ENCODE measurements at regions not wholly inside any gene's neighbourhood (a gene's known extent, or its start where the extent isn't known, plus 50 kb on each side); places are given as distances from the start of the nearest gene placed in this dataset.

GRCh38 chr10:36629476-36629875, 495.9 kb upstream of the ANKRD30A start:
- H3K36me3 ChIP-seq (ENCODE audit: control insufficient read depth in 1 of 2, insufficient read depth in 2 of 2, low read length in 2 of 2), result no peaks in the 10 kb centered on the region
- no peak overlapping the region for H3K27ac ChIP-seq (ENCODE audit: low read length)
- no peaks in the 10 kb centered on the region for H3K4me1 ChIP-seq (ENCODE audit: control insufficient read depth in 1 of 2, insufficient read depth in 2 of 2, low read length in 2 of 2)
- no peak overlapping the region for H3K4me3 ChIP-seq (ENCODE audit: low read depth in 1 of 2, low read length in 2 of 2)
- H3K9me3 ChIP-seq (ENCODE audit: control insufficient read depth in 1 of 2, low read length in 2 of 2), result no peaks in the 10 kb centered on the region
- no peaks in the 10 kb centered on the region for H3K27me3 ChIP-seq (ENCODE audit: low read depth, low read length)

- H3K4me1 ChIP-seq (ENCODE audit: control insufficient read depth in 1 of 2, insufficient read depth in 2 of 2, low read length in 2 of 2), result no peaks in the 10 kb centered on the region
- H3K27ac ChIP-seq (ENCODE audit: low read length), result no peak overlapping the region
- no peaks in the 10 kb centered on the region for H3K9me3 ChIP-seq (ENCODE audit: control insufficient read depth in 1 of 2, low read length in 2 of 2)
- H3K36me3 ChIP-seq (ENCODE audit: control insufficient read depth in 1 of 2, insufficient read depth in 2 of 2, low read length in 2 of 2), result no peaks in the 10 kb centered on the region
- H3K4me3 ChIP-seq (ENCODE audit: low read depth in 1 of 2, low read length in 2 of 2), result no peak overlapping the region
- no peaks in the 10 kb centered on the region for H3K27me3 ChIP-seq (ENCODE audit: low read depth, low read length)
Measured at GRCh38 chr10:36624551-36625100, 500.8 kb upstream of the ANKRD30A start.

- Histone ChIP-seq H3K9me3 (ENCODE audit: control insufficient read depth in 1 of 2, low read length in 2 of 2) (no peaks in the 10 kb centered on the region), H3K4me1 (ENCODE audit: control insufficient read depth in 1 of 2, insufficient read depth in 2 of 2, low read length in 2 of 2) (no peaks in the 10 kb centered on the region), H3K4me3 (ENCODE audit: low read depth in 1 of 2, low read length in 2 of 2) (no peak overlapping the region), H3K27me3 (ENCODE audit: low read depth, low read length) (no peaks in the 10 kb centered on the region), H3K27ac (ENCODE audit: low read length) (no peak overlapping the region), H3K36me3 (ENCODE audit: control insufficient read depth in 1 of 2, insufficient read depth in 2 of 2, low read length in 2 of 2) (no peaks in the 10 kb centered on the region)
Measured at GRCh38 chr10:36621346-36621745, 504.1 kb upstream of the ANKRD30A start.

GRCh38 chr10:36612436-36612835, 513.0 kb upstream of the ANKRD30A start:
- no peaks in the 10 kb centered on the region for H3K27me3 ChIP-seq (ENCODE audit: low read depth, low read length)
- no peak overlapping the region for H3K4me3 ChIP-seq (ENCODE audit: low read depth in 1 of 2, low read length in 2 of 2)
- no peaks in the 10 kb centered on the region for H3K4me1 ChIP-seq (ENCODE audit: control insufficient read depth in 1 of 2, insufficient read depth in 2 of 2, low read length in 2 of 2)
- no peaks in the 10 kb centered on the region for H3K36me3 ChIP-seq (ENCODE audit: control insufficient read depth in 1 of 2, insufficient read depth in 2 of 2, low read length in 2 of 2)
- no peaks in the 10 kb centered on the region for H3K9me3 ChIP-seq (ENCODE audit: control insufficient read depth in 1 of 2, low read length in 2 of 2)
- no peak overlapping the region for H3K27ac ChIP-seq (ENCODE audit: low read length)

GRCh38 chr10:36608866-36609265, 516.5 kb upstream of the ANKRD30A start:
- H3K9me3 ChIP-seq (ENCODE audit: control insufficient read depth in 1 of 2, low read length in 2 of 2), result no peaks in the 10 kb centered on the region
- H3K36me3 ChIP-seq (ENCODE audit: control insufficient read depth in 1 of 2, insufficient read depth in 2 of 2, low read length in 2 of 2), result no peaks in the 10 kb centered on the region
- H3K4me3 ChIP-seq (ENCODE audit: low read depth in 1 of 2, low read length in 2 of 2), result no peak overlapping the region
- H3K4me1 ChIP-seq (ENCODE audit: control insufficient read depth in 1 of 2, insufficient read depth in 2 of 2, low read length in 2 of 2), result no peaks in the 10 kb centered on the region
- no peaks in the 10 kb centered on the region for H3K27me3 ChIP-seq (ENCODE audit: low read depth, low read length)
- no peak overlapping the region for H3K27ac ChIP-seq (ENCODE audit: low read length)

GRCh38 chr10:36608251-36608650, 517.1 kb upstream of the ANKRD30A start:
- H3K27ac ChIP-seq (ENCODE audit: low read length), result no peak overlapping the region
- no peaks in the 10 kb centered on the region for H3K9me3 ChIP-seq (ENCODE audit: control insufficient read depth in 1 of 2, low read length in 2 of 2)
- H3K4me3 ChIP-seq (ENCODE audit: low read depth in 1 of 2, low read length in 2 of 2), result no peak overlapping the region
- no peaks in the 10 kb centered on the region for H3K27me3 ChIP-seq (ENCODE audit: low read depth, low read length)
- no peaks in the 10 kb centered on the region for H3K4me1 ChIP-seq (ENCODE audit: control insufficient read depth in 1 of 2, insufficient read depth in 2 of 2, low read length in 2 of 2)
- no peaks in the 10 kb centered on the region for H3K36me3 ChIP-seq (ENCODE audit: control insufficient read depth in 1 of 2, insufficient read depth in 2 of 2, low read length in 2 of 2)

- Histone ChIP-seq H3K27me3 (ENCODE audit: low read depth, low read length) (no peaks in the 10 kb centered on the region), H3K27ac (ENCODE audit: low read length) (no peak overlapping the region), H3K4me3 (ENCODE audit: low read depth in 1 of 2, low read length in 2 of 2) (no peak overlapping the region), H3K4me1 (ENCODE audit: control insufficient read depth in 1 of 2, insufficient read depth in 2 of 2, low read length in 2 of 2) (no peaks in the 10 kb centered on the region), H3K36me3 (ENCODE audit: control insufficient read depth in 1 of 2, insufficient read depth in 2 of 2, low read length in 2 of 2) (no peaks in the 10 kb centered on the region), H3K9me3 (ENCODE audit: control insufficient read depth in 1 of 2, low read length in 2 of 2) (no peaks in the 10 kb centered on the region)
Measured at GRCh38 chr10:36606234-36606839, 519.1 kb upstream of the ANKRD30A start.

- no peaks in the 10 kb centered on the region for H3K9me3 ChIP-seq (ENCODE audit: control insufficient read depth in 1 of 2, low read length in 2 of 2)
- no peak overlapping the region for H3K27ac ChIP-seq (ENCODE audit: low read length)
- no peaks in the 10 kb centered on the region for H3K4me1 ChIP-seq (ENCODE audit: control insufficient read depth in 1 of 2, insufficient read depth in 2 of 2, low read length in 2 of 2)
- H3K4me3 ChIP-seq (ENCODE audit: low read depth in 1 of 2, low read length in 2 of 2), result no peak overlapping the region
- no peaks in the 10 kb centered on the region for H3K27me3 ChIP-seq (ENCODE audit: low read depth, low read length)
- no peaks in the 10 kb centered on the region for H3K36me3 ChIP-seq (ENCODE audit: control insufficient read depth in 1 of 2, insufficient read depth in 2 of 2, low read length in 2 of 2)
Measured at GRCh38 chr10:36604316-36604715, 521.1 kb upstream of the ANKRD30A start.

- H3K4me1 ChIP-seq (ENCODE audit: control insufficient read depth in 1 of 2, insufficient read depth in 2 of 2, low read length in 2 of 2), result no peaks in the 10 kb centered on the region
- H3K27me3 ChIP-seq (ENCODE audit: low read depth, low read length), result no peaks in the 10 kb centered on the region
- no peak overlapping the region for H3K4me3 ChIP-seq (ENCODE audit: low read depth in 1 of 2, low read length in 2 of 2)
- no peaks in the 10 kb centered on the region for H3K36me3 ChIP-seq (ENCODE audit: control insufficient read depth in 1 of 2, insufficient read depth in 2 of 2, low read length in 2 of 2)
- H3K9me3 ChIP-seq (ENCODE audit: control insufficient read depth in 1 of 2, low read length in 2 of 2), result no peaks in the 10 kb centered on the region
- H3K27ac ChIP-seq (ENCODE audit: low read length), result no peak overlapping the region
Measured at GRCh38 chr10:36603688-36604087, 521.7 kb upstream of the ANKRD30A start.

GRCh38 chr10:36602374-36602773, 523.0 kb upstream of the ANKRD30A start:
- Histone ChIP-seq H3K9me3 (ENCODE audit: control insufficient read depth in 1 of 2, low read length in 2 of 2) (no peaks in the 10 kb centered on the region), H3K27ac (ENCODE audit: low read length) (no peak overlapping the region), H3K27me3 (ENCODE audit: low read depth, low read length) (no peaks in the 10 kb centered on the region), H3K36me3 (ENCODE audit: control insufficient read depth in 1 of 2, insufficient read depth in 2 of 2, low read length in 2 of 2) (no peaks in the 10 kb centered on the region), H3K4me3 (ENCODE audit: low read depth in 1 of 2, low read length in 2 of 2) (no peak overlapping the region), H3K4me1 (ENCODE audit: control insufficient read depth in 1 of 2, insufficient read depth in 2 of 2, low read length in 2 of 2) (no peaks in the 10 kb centered on the region)

- no peaks in the 10 kb centered on the region for H3K4me1 ChIP-seq (ENCODE audit: control insufficient read depth in 1 of 2, insufficient read depth in 2 of 2, low read length in 2 of 2)
- H3K4me3 ChIP-seq (ENCODE audit: low read depth in 1 of 2, low read length in 2 of 2), result no peak overlapping the region
- no peaks in the 10 kb centered on the region for H3K27me3 ChIP-seq (ENCODE audit: low read depth, low read length)
- H3K9me3 ChIP-seq (ENCODE audit: control insufficient read depth in 1 of 2, low read length in 2 of 2), result no peaks in the 10 kb centered on the region
- H3K36me3 ChIP-seq (ENCODE audit: control insufficient read depth in 1 of 2, insufficient read depth in 2 of 2, low read length in 2 of 2), result no peaks in the 10 kb centered on the region
- no peak overlapping the region for H3K27ac ChIP-seq (ENCODE audit: low read length)
Measured at GRCh38 chr10:36597756-36598320, 527.6 kb upstream of the ANKRD30A start.

- no peaks in the 10 kb centered on the region for H3K9me3 ChIP-seq (ENCODE audit: control insufficient read depth in 1 of 2, low read length in 2 of 2)
- H3K36me3 ChIP-seq (ENCODE audit: control insufficient read depth in 1 of 2, insufficient read depth in 2 of 2, low read length in 2 of 2), result no peaks in the 10 kb centered on the region
- H3K4me1 ChIP-seq (ENCODE audit: control insufficient read depth in 1 of 2, insufficient read depth in 2 of 2, low read length in 2 of 2), result no peaks in the 10 kb centered on the region
- H3K4me3 ChIP-seq (ENCODE audit: low read depth in 1 of 2, low read length in 2 of 2), result no peak overlapping the region
- H3K27me3 ChIP-seq (ENCODE audit: low read depth, low read length), result no peaks in the 10 kb centered on the region
- no peak overlapping the region for H3K27ac ChIP-seq (ENCODE audit: low read length)
Measured at GRCh38 chr10:36592964-36593363, 532.4 kb upstream of the ANKRD30A start.

Data from muscle layer of duodenum (tissue), 2 donors.